ENCODE measurements at regions not wholly inside any gene's neighbourhood (a gene's known extent, or its start where the extent isn't known, plus 50 kb on each side); places are given as distances from the start of the nearest gene placed in this dataset.
"Not testable (repeated sequence)": the region's sequence is repeated elsewhere in the genome, so short reads cannot be mapped to it uniquely, and the experiment has no call there.

DNA sequence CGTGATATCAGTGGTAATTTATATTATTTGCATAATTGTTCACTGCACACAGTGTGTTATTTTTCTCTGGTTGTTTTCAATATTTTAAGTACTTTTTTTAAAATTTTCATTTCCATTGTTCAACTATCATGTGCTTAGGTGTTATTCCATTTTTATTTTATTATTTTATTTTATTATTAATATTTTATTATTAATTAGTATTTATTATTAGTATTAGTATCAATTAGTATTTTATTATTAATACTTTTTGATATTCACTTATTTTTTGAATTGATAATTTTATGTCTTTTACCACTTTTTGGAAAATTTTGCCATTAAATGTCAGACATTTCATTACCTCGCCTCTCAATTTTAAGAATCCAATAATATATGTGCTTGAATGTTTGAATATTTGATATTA lies 593.8 kb upstream of the GRM3 start:
- Histone ChIP-seq H3K79me2 (ENCODE audit: insufficient read depth, low read length) (no peaks in the 10 kb centered on the region), H3K4me1 (ENCODE audit: control insufficient read depth in 1 of 2, insufficient read depth in 2 of 2, low read length in 2 of 2) (no peaks in the 10 kb centered on the region), H4K20me1 (ENCODE audit: insufficient read depth, low read length) (no peaks in the 10 kb centered on the region), H2AFZ (ENCODE audit: insufficient read depth, low read depth, low read length, poor library complexity, severe bottlenecking) (no peak overlapping the region), H3K36me3 (replicated peaks in 1 of 2; ENCODE audit: control insufficient read depth in 1 of 2, insufficient read depth in 2 of 2, low read length in 2 of 2) (no peaks in the 10 kb centered on the region), H3K27ac (ENCODE audit: low read depth in 1 of 2, low read length in 2 of 2) (no peak overlapping the region), H3K9ac (ENCODE audit: insufficient read depth, low read length, poor library complexity, severe bottlenecking) (no peak overlapping the region), H3K27me3 (ENCODE audit: control insufficient read depth in 2 of 2, insufficient read depth in 2 of 2, low read length in 2 of 2) (no peaks in the 10 kb centered on the region), H3K9me3 (replicated peaks in 1 of 2; ENCODE audit: control insufficient read depth in 1 of 2, insufficient read depth in 1 of 2, low read length in 2 of 2) (no peaks in the 10 kb centered on the region), H3K4me2 (replicated peaks; ENCODE audit: extremely low read depth, low read length, poor library complexity, severe bottlenecking) (no peak overlapping the region), H3K4me3 (replicated peaks in 1 of 3; ENCODE audit: low read depth in 2 of 3, low read length in 3 of 3) (no peak overlapping the region)
- H3K27ac Mint-ChIP-seq = no peak overlapping the region
- H3K4me3 Mint-ChIP-seq = no peak overlapping the region
- H3K36me3 Mint-ChIP-seq = no peaks in the 10 kb centered on the region
- H3K9me3 Mint-ChIP-seq = peaks cover 0 to 3% (median 0%) of the 10 kb centered on the region in 7 donors
- no peak for DNase-seq
- H3K4me1 Mint-ChIP-seq = no peaks in the 10 kb centered on the region
- intact Hi-C loops (cut with micrococcal nuclease) = no loop called here
- WGBS (ENCODE audit: insufficient coverage) = no CpG with 5 or more reads among the region's 2 CpGs
- TF ChIP-seq, protein P1, sequence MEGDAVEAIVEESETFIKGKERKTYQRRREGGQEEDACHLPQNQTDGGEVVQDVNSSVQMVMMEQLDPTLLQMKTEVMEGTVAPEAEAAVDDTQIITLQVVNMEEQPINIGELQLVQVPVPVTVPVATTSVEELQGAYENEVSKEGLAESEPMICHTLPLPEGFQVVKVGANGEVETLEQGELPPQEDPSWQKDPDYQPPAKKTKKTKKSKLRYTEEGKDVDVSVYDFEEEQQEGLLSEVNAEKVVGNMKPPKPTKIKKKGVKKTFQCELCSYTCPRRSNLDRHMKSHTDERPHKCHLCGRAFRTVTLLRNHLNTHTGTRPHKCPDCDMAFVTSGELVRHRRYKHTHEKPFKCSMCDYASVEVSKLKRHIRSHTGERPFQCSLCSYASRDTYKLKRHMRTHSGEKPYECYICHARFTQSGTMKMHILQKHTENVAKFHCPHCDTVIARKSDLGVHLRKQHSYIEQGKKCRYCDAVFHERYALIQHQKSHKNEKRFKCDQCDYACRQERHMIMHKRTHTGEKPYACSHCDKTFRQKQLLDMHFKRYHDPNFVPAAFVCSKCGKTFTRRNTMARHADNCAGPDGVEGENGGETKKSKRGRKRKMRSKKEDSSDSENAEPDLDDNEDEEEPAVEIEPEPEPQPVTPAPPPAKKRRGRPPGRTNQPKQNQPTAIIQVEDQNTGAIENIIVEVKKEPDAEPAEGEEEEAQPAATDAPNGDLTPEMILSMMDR (IDR thresholded peaks at IDR 0.05) = no peak
- H3K27me3 Mint-ChIP-seq (ENCODE audit: low read depth in 3 of 3) = no peaks in the 10 kb centered on the region

- H3K4me3 Mint-ChIP-seq = not testable (repeated sequence)
Measured at GRCh38 chr7:86045197-86045596, 598.5 kb upstream of the GRM3 start.

More at GRCh38 chr7:86045197-86045596, 598.5 kb upstream of the GRM3 start:
- H3K36me3 Mint-ChIP-seq; H3K79me2 ChIP-seq (ENCODE audit: insufficient read depth, low read length); H3K9ac ChIP-seq (ENCODE audit: insufficient read depth, low read length, poor library complexity, severe bottlenecking); H3K9me3 ChIP-seq (replicated peaks in 1 of 2; ENCODE audit: control insufficient read depth in 1 of 2, insufficient read depth in 1 of 2, low read length in 2 of 2); H3K4me1 Mint-ChIP-seq; H3K4me1 ChIP-seq (ENCODE audit: control insufficient read depth in 1 of 2, insufficient read depth in 2 of 2, low read length in 2 of 2); H4K20me1 ChIP-seq (ENCODE audit: insufficient read depth, low read length); H3K36me3 ChIP-seq (replicated peaks in 1 of 2; ENCODE audit: control insufficient read depth in 1 of 2, insufficient read depth in 2 of 2, low read length in 2 of 2); intact Hi-C loops (cut with micrococcal nuclease); H3K4me2 ChIP-seq (replicated peaks; ENCODE audit: extremely low read depth, low read length, poor library complexity, severe bottlenecking); H3K27ac Mint-ChIP-seq; H3K27me3 ChIP-seq (ENCODE audit: control insufficient read depth in 2 of 2, insufficient read depth in 2 of 2, low read length in 2 of 2); H3K9me3 Mint-ChIP-seq; H3K4me3 ChIP-seq (replicated peaks in 1 of 3; ENCODE audit: low read depth in 2 of 3, low read length in 3 of 3); H3K27ac ChIP-seq (ENCODE audit: low read depth in 1 of 2, low read length in 2 of 2); DNase-seq; H2AFZ ChIP-seq (ENCODE audit: insufficient read depth, low read depth, low read length, poor library complexity, severe bottlenecking); H3K27me3 Mint-ChIP-seq (ENCODE audit: low read depth in 3 of 3): not testable (repeated sequence)
- WGBS (ENCODE audit: insufficient coverage) = 100% methylated on average over 1 of the region's 1 CpG
